Stimulated activated CD8-positive, alpha-beta memory T cell treated with anti-CD3 and anti-CD28 coated beads, Interleukin-7, amount 100 ng/mL, for 48 hours (primary cell): ENCODE measurements at regions not wholly inside any gene's neighbourhood (a gene's known extent, or its start where the extent isn't known, plus 50 kb on each side); places are given as distances from the start of the nearest gene placed in this dataset.

Source experiments
- DNase-seq, 2 donors: peaks; one replicate each; pipeline ENCODE4 v3.0.0-alpha.2; 2020; ENCODE audit warnings: low read depth in 1 of 2; ENCODE audit errors: extremely low read depth in 1 of 2

DNA sequence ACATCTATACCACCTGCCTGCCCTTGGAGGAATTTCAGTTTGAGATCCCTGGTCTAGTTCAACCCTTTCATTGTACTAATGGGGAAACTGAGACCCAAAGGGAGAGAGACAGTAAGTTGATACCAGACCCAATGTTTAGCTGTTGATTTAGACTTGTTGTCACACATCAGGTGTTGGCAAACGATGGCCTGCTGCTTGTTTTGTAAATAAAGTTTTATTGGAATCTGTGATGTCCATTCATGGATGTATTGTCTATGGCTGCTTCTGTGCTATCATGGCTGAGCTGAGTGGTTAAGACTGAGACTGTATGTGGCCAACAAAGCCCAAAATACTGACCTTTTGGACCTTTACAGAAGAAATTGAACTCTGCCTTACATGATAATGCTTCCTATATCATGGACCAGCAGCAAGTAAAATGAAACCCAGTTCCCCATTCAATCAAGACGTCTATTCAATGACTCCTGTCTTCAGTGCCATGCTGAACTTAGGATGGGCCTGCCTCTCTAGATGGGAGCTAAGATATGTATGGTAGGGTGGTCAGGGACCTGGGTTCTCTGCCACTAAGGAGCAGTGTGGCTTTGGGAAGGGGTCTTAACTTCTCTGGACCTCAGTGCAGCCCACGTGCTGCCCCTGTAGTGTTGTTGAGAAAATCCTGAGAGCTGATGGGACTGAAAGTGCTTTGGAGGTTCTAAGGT is 111.0 kb downstream of the IRX5 start:
- DNase-seq: no peak

DNA sequence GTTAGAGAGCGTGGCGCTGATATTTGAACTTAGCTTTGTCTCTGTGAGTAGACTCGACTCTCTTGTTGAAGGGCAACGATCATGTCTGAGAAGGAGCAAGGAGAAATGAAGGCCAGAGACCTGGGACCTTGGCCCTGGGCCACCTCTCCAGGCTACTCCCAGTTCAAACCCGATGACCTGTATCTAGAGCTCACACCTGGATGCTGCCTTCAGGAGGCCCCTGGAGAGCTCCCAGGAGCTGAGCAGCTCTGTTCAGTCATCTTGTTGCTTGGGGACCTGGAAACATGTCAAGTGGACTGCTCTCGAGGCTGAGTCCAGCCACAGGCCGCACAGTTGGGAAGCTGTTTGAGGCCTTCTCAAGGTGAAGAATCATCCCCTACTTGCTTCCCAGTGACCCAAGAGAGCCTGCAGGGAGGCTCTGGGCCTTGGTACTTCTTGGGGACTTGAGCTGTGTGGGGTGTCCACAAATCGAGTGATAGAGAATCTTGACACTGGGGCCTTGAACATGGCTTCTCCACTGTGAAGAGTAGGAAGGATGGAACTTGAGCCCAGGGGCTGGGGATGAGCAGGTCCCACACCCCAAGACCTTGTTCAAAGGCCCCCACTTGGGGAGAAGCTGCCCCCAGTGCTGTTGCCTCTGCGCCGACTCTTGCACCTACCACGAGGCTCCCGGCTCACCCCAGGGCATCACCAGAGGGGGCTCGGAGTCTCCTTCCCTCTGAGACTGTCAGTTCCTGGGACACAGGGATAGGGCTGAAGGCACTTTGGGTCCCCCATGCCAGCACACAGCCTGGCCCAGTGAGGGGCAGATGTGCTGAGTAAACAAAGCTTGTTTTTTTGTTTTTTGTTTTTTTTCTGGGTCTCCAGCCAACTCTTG is 112.1 kb downstream of the IRX5 start:
- no peak for DNase-seq

DNA sequence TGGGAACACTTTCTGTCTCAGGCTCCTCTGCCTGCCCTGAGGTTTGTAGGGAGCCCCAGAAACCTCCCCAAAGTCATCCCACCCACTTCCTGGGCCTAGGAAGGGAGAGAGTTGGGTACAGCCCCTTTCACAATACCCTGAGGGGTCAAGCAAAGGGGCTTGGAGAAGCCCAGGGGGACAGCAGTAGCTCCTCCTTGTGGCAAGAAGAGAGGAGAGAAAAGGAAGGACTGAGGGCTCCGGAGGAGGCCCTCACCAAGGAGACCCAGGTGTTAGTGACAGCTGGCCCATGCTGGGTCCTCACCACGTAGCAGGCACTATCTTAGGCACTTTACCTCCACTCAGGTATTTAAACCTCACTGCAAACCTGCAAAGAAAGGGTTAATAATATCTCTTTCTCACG is 112.8 kb downstream of the IRX5 start:
- no peak for DNase-seq

DNA sequence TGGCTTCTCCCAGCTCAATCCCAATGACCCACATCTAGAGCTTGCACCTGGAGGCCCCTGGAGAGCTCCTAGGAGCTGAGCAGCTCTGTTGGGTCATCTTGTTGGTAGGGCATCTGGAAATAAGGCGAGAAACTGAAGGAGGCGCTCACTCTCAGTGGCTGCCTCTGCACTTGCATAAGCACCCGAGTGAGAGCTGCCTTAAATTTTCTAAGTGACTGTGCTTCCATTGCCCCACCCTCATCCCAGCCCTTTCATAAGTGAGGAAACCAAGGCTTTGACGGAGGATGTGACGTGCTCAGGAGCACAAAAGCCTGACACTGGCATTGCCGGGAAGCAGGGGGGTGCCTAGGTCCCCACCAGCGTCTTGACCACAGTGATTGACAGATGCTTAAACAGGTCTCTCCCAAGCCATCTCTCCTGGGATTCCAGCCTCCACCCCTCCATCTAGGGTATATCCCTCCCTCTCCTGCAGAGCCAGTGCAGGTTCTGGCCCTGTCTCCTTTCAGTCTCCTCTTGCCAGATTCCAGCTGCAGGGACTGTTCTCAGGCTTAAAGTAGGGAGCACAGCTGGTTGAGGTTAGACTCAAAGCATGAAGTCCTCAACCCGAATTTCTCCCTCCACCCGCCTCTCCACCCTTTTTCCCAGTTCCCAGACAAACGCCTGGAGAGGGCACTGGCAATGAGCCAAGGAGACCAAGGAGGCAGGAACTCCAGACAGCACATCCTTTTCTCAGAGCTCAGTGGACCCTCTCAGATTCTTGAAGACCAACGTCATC is 113.7 kb downstream of the IRX5 start:
- DNase-seq: no peak

DNA sequence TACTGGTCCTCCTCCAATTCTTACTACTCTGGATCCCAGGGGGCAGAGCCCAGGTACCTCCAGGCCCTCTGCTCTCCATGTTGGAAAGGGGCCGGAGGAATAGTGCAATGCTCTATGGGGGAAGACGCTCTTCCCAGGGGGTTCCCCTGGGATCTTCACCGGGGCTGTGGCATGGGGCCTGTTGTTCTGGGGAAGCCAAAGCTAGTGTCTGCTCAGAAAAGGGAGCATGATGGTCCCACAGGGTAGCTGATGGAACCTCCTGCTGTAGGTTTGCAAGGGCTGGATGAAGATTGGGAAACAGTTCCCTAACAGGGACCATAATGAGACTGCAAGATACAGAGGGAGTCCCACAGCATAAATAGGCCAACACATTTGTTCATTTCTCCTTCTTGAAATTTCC is 114.7 kb downstream of the IRX5 start:
- DNase-seq: no peak

DNA sequence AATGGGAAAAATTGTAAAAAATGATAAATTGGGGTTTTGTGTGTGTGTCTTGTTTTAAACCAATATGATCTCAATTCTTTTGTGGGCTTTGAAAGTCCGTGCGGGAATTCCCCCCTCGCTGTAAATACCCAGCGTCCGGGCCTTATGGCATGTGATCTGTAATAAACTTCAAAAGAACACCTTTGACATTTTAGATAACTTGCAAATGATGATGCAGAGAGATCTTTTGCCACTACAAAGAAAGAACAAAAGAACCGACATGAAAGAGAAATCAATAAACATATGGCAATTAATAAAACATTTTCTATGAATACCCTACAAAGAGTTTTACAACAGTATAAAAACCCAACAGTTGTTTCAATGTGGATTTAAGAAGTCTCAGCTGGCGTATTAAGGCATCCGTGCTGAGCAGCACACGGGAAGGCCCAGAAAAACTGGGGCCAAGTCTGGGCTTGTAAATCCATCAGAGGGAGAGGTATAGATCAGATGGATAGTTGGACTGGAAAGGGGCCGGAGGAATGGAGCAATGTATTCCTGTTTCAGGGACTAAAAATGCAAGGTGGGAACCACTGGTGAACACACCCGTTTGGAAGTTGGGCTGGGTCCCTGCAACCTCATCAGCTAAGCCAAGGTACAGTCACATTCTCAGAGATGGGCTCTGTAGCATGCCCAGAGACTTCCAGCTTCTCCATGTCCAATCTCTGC is 115.2 kb downstream of the IRX5 start:
- no peak for DNase-seq

DNA sequence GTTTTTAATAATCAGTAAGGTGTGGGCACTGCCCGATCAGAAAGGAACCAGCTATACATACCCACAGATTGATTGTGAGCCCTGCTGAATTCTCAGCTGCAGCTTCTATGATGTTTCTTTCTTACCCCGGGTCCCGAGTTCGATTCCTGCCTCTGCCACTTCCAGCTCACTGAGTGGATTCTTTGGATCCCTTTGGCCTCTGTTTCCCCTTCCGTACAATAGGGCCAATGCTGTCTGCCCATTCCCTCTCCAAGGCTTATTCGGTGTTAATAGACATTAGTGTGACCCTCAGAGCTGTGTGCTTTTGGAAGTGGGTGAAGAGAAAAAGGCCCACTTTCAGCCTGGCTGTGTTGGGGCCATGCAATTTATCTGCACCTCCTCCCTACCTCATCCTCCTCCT is 115.8 kb downstream of the IRX5 start:
- DNase-seq: no peak

DNA sequence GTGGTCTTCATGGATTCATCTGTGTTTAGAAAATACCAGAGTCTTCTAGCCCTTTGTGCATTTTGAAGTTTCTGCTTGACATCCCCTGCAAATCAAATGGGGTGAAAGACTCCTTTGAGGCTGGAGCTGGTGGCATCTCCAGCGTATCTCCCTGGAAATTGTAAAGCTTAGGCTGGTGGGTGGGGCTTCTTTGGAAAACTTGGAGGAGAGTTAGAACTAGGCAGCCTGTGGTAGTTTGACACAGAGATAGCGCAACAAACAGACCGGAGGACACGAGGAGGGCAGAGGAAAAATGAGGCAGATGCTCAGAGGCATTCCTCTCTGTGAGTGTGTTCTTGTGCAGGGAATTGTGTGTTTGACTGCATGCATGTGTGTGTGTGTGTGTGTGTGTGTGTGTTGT is 116.3 kb downstream of the IRX5 start:
- DNase-seq: no peak

DNA sequence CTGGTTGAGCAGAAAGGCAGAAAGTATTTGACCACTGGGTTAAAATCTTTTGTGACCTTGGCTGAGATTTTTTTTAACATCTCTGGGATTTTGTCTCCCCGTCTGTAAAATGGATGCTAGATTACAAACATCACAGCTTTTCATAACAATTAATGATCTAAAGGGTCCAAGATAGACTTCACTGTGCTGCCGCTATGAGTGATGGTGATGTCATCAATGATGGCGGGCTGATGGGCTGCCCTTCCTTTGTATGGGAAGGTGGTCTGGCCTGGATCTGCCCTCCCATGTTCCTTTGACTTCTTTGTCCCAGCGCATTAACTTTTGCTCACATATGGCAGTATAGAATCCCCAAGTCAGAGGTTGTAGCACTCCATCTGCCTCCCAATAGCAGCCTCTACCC is 116.7 kb downstream of the IRX5 start:
- no peak for DNase-seq

DNA sequence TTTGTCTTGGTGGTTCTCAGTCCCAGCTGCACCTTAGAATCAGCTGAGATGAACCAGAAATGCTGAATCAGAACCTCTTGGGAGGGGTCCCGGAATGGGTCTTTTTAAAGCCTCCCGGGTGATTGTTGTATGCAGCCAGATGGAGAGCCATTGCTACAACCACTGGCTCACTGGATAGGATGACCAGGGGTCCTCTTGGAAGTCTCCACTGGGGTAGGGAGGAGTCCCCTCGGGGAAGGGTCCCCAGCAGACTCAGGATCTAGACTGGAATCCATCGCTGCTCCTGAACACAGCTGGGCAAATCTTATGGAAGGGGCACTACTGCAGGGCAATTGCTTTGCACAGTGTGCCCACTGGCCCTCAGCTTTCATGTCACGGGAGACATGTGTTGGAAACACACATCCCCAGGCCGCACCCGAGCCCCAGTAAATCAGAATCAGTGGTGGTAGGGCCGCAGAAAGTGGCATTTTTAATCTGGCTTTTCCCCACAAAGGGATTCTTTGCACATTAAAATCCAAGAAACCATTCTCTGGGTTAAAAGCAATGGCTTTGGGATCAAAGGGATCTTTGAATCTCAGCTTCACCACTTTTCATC is 117.3 kb downstream of the IRX5 start:
- DNase-seq: no peak

DNA sequence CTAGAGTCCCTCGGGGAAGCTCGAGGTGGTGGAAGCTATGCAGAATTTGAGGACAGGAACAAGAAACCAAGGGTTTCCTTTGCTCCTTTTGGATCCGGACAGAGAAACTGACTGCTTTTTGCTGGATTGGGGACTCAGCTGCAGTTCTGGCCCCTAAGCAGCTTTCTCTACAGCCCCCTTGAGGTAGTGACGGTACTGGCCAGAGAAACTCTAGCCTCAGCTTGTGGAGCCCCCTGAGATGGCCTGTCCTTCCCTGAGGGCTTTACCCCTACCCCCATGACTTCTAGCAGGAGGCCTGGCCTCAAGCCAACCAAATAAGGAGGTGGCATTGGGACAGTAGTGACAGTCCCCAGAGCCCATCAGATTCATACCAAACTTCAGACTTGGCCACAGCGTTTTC is 118.1 kb downstream of the IRX5 start:
- no peak for DNase-seq

DNA sequence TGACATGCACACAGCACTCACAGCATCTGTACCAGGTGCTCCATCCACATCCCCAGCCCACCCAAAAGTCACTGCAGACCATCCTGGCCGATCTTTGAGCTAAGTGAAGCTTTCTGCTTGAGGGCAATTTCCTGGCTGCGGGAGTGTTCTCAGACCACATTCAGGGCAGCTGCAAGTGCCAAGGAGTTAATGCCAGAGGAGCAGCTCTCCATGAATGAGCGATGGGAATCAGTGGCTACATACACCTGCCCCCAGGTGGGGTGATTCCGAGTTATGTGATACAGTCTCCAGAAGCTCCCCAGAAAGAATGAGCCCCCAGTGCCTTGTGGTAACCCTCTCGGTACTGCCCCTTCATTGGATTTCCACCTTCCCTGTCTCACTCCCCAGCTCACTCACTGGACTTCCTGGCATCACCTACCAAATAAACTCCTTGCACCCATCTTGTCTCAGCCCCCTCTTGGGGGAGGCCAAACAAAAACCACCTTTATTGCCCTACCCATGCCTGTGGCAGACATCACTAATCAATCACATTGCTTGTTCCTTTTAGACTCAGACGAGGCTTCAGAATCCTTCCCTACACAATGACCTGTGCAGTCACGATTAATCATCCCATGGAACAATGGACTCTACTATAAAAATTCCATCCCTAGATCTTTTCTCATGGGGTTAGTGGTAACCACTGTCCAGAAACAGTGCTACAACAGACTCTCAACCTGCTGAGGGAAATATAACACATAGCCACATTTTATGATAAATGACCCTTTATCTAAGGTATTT is 121.1 kb downstream of the IRX5 start:
- no peak for DNase-seq

DNA sequence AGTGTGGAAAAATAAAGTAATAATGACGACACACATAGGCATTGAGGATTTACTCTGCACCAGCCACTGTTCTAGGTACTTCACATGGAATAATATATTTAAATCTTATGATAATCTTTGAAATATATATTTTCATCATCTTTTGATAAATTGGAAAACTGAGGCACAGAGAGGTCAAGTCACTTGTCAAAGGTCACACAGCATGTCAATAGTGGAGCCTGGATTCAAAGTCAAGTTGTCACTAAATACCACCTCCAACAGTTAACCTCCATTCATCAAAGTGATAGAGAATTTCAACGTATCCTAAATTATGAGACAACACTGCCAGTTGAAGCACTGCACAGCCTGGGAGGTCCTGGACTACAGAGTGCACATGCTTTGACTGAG is 121.7 kb downstream of the IRX5 start:
- DNase-seq: no peak

DNA sequence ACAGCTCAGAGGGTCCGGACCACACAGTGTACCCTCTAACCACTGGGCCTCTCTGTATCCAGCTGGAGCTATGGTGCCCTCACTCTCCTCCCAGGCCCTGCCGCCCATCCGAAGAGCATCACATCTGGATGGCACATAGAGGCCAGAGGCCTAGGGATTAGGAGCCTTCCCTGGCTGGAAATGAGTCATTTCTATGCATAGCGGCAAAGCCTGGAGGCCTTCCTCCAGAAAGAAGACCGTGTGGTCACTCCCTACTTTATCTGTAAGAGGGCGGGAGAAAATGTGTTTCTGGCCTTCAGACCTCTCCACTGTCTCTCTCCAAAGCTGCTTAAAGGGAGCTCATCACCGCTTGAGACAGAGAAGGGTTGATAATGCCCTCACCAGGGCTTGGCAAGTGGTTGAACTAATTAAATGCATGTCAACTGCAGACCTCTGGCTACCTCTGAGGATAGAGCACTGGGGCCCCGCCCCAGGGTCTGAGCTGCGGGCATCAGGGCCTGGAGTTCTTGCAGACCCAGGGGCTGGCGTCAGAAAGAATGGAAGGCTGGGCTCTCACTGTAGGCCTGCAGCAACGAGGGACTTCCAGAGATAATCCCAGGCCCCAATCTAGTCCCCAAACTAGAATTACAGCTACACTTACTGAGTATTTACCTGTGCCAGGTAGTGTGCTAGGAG is 122.2 kb downstream of the IRX5 start:
- DNase-seq: no peak

DNA sequence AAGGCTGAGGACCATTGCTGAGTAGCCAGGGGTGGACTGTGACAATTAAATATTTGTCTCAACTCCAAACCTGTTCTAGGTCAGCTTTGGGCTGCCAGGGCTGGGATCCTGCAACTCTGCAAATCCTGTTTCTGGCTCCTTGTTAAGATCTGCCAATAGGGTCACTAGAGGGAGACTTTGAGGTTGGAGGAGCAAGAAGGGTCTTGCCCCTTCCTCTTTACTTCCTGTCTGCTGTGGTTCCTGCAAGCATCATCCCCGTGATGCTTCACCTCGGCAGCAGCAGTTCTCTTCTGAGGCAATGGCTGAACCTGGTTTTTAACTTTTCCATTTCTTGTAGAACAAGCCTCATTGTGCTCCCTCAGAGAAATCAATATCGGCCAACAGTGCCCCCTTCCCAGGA is 124.6 kb downstream of the IRX5 start:
- DNase-seq: no peak

DNA sequence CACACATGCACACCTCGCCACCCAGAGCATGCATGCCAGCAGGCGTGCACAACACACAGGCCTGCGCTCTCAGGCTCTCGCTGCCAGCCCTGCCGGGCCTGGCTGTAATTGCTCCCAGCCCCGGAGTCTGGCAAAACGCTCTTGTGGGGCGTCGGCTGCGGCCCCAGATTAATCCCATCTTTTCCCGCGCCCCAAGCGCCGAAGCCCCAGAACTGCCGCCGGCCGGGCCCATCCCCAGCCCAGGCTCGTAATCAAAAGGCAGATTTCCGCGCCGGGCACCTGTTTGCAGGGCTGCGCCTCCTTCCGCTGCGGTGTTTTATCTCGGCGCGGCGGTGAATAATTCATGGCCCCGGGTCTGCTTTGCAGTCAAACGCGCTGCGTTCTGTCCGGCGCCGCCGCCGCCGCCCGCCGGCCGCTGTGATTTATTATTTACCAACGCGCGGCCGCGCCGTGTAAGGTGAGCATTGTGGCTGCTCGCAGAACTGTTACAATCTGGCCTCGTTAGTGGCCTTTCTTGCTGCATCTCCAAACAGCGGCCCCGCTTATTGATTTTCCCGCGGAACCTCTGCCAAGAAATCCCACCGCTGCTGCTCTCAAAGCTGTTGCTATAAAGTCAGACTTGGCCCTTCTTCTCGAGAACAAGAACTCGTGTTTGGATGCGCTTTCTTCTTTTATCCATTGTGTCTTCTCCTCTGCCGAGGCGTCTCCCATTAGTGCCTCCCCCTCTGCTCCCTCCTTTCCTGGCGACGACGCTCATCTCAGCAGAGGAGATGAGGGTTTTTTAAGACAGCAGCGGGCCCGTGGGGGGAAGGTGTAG is 126.1 kb downstream of the IRX5 start:
- no peak for DNase-seq

DNA sequence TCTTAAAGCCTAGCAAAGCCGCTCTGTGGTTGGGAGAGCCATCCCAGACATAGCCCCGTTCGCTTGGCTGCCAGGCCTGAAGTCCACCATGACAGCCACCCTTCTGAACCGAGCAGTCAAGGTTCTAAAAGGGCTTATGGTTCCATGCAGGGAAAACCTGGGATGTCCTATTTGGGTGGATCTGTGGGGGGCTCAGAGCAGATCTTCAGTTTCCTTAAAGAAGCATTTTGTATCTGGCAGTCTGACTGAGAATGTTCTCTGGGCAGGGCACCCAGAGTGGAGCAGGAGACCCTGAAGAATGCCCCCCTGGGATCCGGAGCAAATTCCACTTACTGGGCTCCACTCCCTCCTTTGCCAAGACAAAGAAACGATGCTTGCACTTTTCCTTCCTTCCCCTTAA is 127.2 kb downstream of the IRX5 start:
- DNase-seq: no peak

DNA sequence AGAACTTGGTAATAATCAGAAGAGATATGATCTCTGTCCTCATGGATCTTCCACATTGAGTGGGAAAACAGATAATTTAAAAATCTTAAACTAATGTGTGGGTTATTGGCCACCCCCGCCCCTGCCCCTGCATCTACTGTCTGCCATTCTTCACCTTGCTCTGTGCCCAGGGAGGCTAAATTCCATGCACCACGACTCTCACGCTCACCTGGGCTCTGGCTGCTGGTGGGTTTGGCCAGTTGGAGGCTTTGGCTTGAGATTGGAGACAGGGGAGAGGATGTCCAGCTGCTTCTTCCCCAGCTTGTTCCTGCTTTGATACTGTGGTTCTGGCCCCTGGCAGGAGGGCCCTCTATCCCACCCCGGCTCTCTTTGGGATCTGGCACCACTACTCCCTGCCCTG is 127.9 kb downstream of the IRX5 start:
- no peak for DNase-seq

DNA sequence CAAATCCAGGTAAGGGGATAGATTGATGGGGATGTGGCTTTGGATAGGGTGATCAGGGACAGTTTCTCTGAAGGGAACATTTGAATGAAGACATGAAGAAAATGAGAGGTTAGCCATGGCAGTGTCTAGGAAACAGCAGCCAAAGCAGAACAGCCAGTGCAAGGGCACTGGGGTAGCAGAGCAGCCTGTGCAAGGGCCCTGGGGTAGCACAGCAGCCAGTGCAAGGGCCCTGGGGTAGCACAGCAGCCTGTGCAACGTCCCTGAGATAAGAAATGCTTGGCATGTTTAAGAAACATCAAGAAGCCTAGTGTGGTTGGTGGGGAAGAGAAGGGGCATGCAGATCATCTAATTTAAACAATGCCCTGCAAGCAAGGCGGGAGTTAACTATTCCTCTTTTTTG is 128.5 kb downstream of the IRX5 start:
- no peak for DNase-seq
